GM13977 (cell line): ENCODE measurements at regions not wholly inside any gene's neighbourhood (a gene's known extent, or its start where the extent isn't known, plus 50 kb on each side); places are given as distances from the start of the nearest gene placed in this dataset.

Experiments used
- DNase-seq: peaks from one replicate; pipeline ENCODE4 v3.0.0; 2012; ENCODE audit warnings: low spot score
- in situ Hi-C: fragments of 300-500 bp; cut with MboI; formaldehyde crosslinking; loops from one replicate; pipeline ENCODE4 v1.12.0; 2022; ENCODE audit warnings: low sequenced_read_pairs, low pct_unique_long_range_greater_than_20kb, mixed read lengths, inconsistent platforms; ENCODE audit not compliant: unreplicated experiment
- TF ChIP-seq, protein P1 (sequence below): IDR thresholded peaks from 2 replicates; pipeline ENCODE4 v1.5.1; 2012; ENCODE audit warnings: mild to moderate bottlenecking, control low read depth; ENCODE audit not compliant: insufficient read depth; ENCODE audit errors: extremely low read depth, missing control alignments

- no peak for DNase-seq
- TF ChIP-seq, protein P1, sequence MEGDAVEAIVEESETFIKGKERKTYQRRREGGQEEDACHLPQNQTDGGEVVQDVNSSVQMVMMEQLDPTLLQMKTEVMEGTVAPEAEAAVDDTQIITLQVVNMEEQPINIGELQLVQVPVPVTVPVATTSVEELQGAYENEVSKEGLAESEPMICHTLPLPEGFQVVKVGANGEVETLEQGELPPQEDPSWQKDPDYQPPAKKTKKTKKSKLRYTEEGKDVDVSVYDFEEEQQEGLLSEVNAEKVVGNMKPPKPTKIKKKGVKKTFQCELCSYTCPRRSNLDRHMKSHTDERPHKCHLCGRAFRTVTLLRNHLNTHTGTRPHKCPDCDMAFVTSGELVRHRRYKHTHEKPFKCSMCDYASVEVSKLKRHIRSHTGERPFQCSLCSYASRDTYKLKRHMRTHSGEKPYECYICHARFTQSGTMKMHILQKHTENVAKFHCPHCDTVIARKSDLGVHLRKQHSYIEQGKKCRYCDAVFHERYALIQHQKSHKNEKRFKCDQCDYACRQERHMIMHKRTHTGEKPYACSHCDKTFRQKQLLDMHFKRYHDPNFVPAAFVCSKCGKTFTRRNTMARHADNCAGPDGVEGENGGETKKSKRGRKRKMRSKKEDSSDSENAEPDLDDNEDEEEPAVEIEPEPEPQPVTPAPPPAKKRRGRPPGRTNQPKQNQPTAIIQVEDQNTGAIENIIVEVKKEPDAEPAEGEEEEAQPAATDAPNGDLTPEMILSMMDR: no peak
- in situ Hi-C loops: no loop called here
These were observed 280.3 kb downstream of the NPR3 start for GRCh38 chr5:32991421-32991815.

DNA sequence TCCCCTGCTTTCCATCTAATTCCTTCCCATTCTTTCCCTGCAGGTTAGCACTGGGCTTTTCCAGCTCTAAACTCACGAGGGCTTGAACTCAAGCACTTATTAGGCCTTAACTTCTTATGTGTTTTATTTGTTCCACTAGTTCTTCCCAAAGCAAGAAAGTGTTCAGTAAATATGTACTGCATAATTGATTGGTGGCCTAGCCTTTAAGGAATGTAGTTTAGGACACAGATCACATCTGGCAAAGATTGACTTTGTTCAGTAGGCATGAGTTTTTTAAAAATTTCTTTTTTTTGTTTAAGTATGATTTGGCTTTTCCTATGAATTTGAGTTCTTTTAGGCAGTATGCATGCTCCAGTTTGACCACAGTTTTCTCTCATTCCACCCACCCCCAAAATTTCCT is 285.2 kb downstream of the NPR3 start:
- no peak for DNase-seq
- TF ChIP-seq, protein P1: no peak
- in situ Hi-C loops: no loop called here

- in situ Hi-C loops: no loop called here
These were observed 297.8 kb downstream of the NPR3 start for GRCh38 chr5:33008751-33009418.

GRCh38 chr5:33010846-33011245 is 299.7 kb downstream of the NPR3 start:
- no peak for DNase-seq
- in situ Hi-C loops: no loop called here
- TF ChIP-seq, protein P1: no peak

More at GRCh38 chr5:33008751-33009418, 297.8 kb downstream of the NPR3 start:
- TF ChIP-seq, protein P1: no peak
- no peak for DNase-seq

DNA sequence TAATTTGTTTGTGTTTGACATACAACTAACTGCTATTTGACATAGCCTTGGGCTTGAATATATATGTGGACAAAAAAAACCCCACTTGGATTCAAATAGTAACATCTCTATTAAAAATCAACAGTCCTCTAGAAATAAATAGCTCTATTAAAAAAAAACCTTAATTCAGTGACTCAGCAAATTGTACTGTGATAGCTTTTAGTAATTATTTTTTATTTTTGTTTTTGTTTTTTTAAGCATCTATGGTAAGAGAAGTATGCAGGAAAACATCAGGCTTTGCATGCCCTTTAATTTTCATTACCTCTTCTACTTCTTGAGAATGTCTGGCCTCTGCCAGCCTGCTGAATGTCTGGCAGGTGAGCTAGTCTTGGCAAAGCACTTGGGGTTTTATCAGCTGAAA is 300.7 kb downstream of the NPR3 start:
- in situ Hi-C loops: no loop called here
- DNase-seq: no peak
- TF ChIP-seq, protein P1: no peak

DNA sequence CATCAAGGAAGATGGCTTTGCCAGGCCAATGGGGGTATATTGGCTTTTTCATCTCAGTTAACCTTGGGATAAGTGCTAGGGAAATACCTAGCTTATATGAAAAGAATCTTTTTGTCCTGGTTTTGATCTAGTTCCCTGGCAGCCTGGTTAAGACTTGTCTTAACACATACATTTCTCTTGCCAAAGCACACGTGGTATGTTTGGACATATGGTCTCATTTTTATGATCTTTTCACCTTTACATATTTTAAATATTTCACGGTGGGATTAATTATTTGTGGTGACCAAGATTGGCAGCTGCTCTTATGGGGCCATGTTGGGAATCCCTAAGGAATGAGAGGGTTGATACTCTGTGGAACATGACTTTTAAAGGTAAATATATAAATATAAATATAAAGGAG is 312.5 kb downstream of the NPR3 start:
- in situ Hi-C loops: no loop called here
- no peak for DNase-seq
- TF ChIP-seq, protein P1: no peak
